ENCODE measurements at regions not wholly inside any gene's neighbourhood (a gene's known extent, or its start where the extent isn't known, plus 50 kb on each side); places are given as distances from the start of the nearest gene placed in this dataset.
"Not testable (repeated sequence)": the region's sequence is repeated elsewhere in the genome, so short reads cannot be mapped to it uniquely, and the experiment has no call there.

DNA sequence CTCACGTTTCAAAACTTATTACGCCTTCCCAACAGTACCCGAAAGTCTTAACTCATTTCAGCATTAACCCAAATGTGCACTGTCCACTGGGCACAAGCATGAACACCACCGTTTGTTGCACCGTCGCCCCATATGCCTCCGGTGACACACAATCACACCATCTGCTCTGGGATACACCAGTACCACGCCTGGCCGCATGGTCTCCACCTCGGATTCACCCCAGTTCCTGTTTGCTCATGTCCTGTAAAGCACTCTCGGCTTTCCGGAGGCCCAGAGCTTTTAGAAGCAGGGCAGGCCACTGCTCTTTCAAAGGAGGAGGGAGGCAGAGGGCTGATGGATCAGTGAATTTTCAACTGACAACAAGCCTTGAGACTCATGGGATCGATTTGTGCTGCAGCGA is 1570.0 kb upstream of the DEFB115 start:
- DNase-seq = no peak

DNA sequence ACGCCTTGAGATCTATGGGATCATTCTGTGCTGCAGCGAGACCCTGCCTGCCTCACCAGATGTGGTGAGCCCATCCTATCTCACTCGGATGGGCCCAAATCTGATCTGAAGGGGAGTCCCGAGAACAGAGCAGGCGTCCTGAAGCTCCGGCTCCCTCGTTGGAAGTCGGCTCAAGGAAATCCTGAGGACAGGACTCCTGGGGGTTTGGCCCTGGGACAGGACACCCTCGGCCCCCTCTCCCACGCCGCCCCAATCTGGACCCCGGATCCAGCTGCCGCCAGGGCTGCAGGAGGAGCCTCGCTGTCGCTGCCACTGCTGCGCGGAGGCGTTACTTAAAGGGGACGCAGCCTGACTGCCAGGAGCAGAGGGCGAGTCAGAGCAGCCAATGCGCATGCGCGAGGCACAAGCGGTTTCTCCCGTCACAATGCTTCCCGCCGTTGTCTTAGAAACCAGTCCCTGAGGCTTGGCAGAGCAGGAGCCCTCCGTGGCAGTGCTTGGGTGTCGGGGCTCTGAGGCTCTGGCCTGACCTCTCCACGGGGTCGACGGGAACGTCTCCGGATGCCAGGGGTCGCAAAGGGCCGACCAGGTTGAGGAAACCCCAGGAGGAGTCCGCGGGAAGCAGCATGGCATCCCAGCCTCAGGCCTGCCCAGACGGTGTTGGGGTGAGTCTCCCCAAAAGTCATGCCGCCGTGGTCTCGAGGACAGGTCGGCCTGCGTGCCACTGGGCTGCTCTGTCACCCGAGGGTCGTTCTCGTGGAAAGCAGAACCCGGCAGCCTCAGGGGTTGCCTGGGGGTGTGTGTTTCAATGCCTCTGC is 1567.8 kb upstream of the DEFB115 start:
- peak; percentile 1 for DNase-seq

GRCh38 chr20:29690274-29690673 is 1567.2 kb upstream of the DEFB115 start:
- no peak for DNase-seq

DNA sequence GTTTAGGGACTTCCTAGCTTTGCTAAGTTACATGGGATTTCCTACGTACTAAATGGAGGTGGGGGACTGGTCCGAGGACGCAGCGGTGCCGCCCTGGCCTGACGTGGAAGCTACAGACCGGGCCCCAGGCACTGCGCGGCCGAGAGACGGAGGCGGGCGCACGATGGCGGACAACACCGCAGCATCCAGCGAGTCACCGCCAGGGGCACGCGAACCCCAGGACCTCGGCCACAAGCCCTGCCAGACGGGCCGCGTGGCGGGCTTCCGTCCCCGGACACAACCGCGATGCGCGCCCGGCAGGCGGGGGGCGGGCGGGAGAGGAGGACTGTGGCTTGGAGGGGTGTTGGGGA is 1516.9 kb upstream of the DEFB115 start:
- no peak for DNase-seq

GRCh38 chr20:29740951-29741593 is 1516.4 kb upstream of the DEFB115 start:
- no peak for DNase-seq

- DNase-seq = no peak
Measured at GRCh38 chr20:29741594-29741893, 1515.9 kb upstream of the DEFB115 start.

DNA sequence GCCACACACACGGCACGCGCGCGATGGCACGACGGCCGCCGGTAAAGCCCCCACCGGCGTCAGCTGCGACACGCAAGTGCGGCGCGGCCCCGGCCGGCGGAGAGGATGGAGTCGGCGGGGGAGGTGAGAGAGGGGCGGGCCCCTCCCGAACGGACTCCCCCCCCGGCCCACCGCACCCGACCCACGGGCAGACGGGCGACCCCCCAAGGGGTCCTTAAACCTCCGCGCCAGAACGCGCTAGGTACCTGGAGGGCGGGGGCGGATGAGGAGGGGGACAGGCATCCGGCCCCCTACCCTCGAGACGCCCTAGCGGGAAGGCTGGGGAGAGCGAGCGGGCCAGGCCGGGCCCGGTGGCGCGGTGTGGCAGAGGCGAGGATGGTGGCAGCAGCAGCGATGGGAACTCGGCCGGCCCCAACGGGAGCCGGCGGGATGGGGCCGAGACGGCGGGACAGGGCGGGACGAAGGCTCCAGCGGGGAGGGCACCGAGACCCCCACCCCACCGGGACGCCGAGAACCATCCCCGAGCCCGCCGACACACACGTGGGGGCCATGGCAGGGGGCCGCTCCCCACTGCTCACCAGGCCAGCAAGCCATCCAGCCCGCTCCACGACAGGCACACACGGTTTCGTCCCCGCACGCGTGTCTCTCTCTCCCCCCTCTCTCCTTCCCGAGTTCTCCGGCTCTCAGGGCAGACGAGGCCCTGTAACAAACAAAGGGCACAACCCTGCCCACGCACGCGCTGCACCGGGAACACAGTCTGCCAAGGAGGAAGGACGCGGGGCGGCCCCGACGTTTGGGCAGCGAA is 1515.4 kb upstream of the DEFB115 start:
- DNase-seq = no peak

- no peak for DNase-seq
Measured at GRCh38 chr20:29742699-29743100, 1514.8 kb upstream of the DEFB115 start.

- DNase-seq = no peak
Measured at GRCh38 chr20:29743101-29743931, 1514.1 kb upstream of the DEFB115 start.

- no peak for DNase-seq
Measured at GRCh38 chr20:29744071-29744470, 1513.4 kb upstream of the DEFB115 start.

- DNase-seq = not testable (repeated sequence)
Measured at GRCh38 chr20:29745534-29746245, 1511.8 kb upstream of the DEFB115 start.

DNA sequence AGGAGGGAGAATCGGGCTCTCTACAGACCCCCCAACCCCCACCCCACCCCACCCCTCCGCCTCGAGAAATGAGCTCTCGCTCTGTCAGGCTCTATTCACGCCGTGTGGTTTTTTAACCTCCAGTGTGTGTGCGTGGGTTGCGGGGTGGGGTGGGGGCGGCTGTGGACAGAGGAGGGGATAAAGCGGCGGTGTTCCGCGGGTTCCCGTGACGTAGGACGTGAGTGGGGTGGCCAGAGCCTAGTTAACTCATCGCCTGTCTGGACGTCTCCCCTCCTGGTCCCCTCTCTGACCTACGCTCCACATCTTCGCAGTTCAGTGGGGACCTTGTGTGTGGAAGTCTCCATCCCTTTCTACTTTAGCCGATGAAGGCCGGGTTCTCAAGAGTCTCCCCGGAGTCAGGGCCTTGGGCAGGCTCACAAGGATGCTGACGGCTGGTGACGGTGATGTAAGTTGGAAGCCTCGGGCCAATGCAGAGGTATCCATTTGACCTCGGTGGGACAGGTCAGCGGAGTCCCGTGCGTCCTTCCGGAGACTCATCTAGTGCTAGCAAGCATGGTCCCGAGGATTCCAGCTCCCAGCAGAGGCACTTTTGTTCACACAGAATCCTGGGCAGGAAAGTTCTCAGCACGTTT is 1507.1 kb upstream of the DEFB115 start:
- DNase-seq = no peak

GRCh38 chr20:29752644-29753425 is 1504.6 kb upstream of the DEFB115 start:
- not testable (repeated sequence) for DNase-seq

- DNase-seq = not testable (repeated sequence)
Measured at GRCh38 chr20:29753426-29753746, 1504.1 kb upstream of the DEFB115 start.

- not testable (repeated sequence) for DNase-seq
Measured at GRCh38 chr20:29753879-29754278, 1503.6 kb upstream of the DEFB115 start.

DNA sequence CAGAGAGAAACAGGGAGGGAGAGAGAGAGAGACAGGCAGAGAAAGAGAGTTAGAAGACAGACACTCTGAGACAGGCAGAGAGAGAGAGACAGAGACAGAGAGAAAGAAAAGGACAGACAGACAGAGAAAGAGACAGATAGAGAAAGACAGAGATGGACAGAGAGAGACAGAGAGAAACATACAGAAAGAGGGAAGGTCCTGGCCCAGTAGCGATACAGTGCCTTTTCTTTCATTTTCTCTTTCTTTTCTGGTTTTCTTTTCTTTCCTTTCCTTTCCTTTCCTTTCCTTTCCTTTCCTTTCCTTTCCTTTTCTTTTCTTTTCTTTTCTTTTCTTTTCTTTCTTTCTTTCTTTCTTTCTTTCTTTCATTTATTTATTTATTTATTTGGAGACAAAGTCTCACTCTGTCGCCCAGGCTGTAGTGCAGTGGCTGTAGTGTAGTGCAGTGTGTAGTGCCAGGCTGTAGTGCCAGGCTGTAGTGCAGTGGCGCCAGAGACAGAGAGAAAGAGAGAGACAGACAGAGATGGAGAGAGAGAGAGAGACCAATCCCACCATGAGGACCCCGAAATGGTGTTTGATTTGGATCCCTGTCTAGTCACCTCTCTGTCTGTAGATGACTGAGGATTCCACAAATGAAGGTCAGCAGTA is 1501.5 kb upstream of the DEFB115 start:
- not testable (repeated sequence) for DNase-seq

DNA sequence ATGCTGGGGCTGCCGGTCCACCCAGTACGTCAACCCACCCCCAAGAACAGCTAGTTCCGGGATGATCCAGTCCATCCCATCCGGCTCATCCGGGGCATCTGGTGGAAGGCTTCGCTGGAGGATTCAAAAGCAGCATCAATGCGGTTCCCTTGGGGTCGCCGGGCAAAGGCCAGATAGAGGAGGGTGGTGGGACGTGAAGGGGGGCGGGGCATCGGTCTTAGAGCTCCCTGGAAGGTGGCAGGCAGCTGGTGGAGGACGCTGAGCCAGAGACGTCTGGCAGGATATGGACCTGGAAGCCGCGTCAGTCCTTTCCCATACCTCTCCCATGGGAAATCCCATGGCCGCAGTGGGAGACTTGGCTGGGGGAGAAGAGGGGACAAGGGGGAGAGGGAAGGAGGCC is 1500.8 kb upstream of the DEFB115 start:
- DNase-seq = no peak

- not testable (repeated sequence) for DNase-seq
Measured at GRCh38 chr20:29761621-29762385, 1495.7 kb upstream of the DEFB115 start.

DNA sequence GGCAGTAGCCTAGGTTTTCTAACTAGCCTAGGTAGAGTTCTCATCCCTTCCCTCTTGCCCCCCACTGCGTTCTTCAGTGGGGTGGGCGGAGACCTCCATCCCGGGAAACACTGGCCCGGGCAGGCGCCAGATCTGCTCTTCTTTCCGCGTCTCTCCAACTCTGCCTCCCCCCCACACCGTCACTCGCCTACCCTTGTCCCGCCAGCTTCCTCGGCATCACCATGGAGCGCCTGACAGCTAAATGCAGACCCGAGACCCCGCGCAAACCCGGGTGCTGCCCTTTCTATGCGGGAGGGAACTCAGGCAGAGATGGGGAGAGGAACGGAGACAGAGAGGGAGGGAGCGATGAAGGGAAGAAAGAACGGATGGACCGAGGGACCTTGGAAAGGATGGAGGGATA is 1494.8 kb upstream of the DEFB115 start:
- no peak for DNase-seq

All from NCI-H2081 treated with DMSO at 0.1 percent for 48 hours (cell line).